Uterus (tissue), 2 donors: ENCODE measurements at regions not wholly inside any gene's neighbourhood (a gene's known extent, or its start where the extent isn't known, plus 50 kb on each side); places are given as distances from the start of the nearest gene placed in this dataset.

Source experiments
- CTCF ChIP-seq, 4 experiments: fragments of 200-600 bp in 2 of 4; fragments of 450-650 bp in 2 of 4; sonication (generic) in 2 of 4; IDR thresholded peaks; one replicate each; pipeline ENCODE4 v1.5.1; 2016 to 2019; ENCODE audit warnings: antibody characterized with exemption in 4 of 4, mild to moderate bottlenecking in 2 of 4, moderate library complexity in 1 of 4
- POLR2A ChIP-seq, 2 donors: fragments of 450-650 bp; IDR thresholded peaks; one replicate each; pipeline ENCODE4 v1.6.1; 2016; ENCODE audit warnings: antibody characterized with exemption in 2 of 2, mild to moderate bottlenecking in 1 of 2, moderate library complexity in 1 of 2

GRCh38 chr11:13152736-13153541 is 124.7 kb upstream of the BMAL1 start:
- TF ChIP-seq CTCF (IDR thresholded peaks at IDR 0.05) = peak in 1 of 4 experiments; percentile 25
- TF ChIP-seq POLR2A (IDR thresholded peaks at IDR 0.05) = no peak
